Skin epidermis (tissue), 12 donors: ENCODE measurements at regions not wholly inside any gene's neighbourhood (a gene's known extent, or its start where the extent isn't known, plus 50 kb on each side); places are given as distances from the start of the nearest gene placed in this dataset.

Experiments used
- H3K27ac ChIP-seq, 21 experiments: fragments of 200-600 bp; sonication (generic) in 11 of 21; one replicate each; pipeline ENCODE4 v1.5.0; 2020; ENCODE audit warnings: mild to moderate bottlenecking in 3 of 21, inconsistent platforms in 2 of 21, moderate library complexity in 2 of 21
- H3K4me3 ChIP-seq, 7 experiments: fragments of 200-600 bp; sonication (generic) in 2 of 7; one replicate each; pipeline ENCODE4 v1.5.0; 2020; ENCODE audit warnings: inconsistent platforms in 2 of 7, mild to moderate bottlenecking in 2 of 7, moderate library complexity in 1 of 7

DNA sequence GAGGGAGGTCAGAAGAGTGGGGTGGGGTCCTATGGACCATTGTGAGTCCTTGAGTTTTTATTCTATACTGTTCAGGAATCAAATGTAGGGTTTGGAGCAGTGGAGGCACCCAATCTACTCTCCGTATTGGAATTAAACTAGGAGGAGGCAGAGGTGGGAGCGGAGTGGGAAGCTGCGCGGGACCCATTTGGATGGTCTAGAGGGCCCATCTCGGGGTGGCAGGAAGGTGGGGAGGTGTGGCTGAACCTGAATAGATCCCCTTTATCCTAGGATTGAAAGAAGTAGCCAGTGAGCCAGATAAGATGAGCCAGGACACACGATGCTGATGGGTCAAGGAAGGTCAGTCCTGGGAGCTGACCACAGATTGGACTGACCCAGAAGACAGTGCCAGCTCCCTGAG lies 325.8 kb downstream of the AJAP1 start:
- H3K27ac ChIP-seq, result no peak overlapping the region
- H3K4me3 ChIP-seq, result no peak overlapping the region

DNA sequence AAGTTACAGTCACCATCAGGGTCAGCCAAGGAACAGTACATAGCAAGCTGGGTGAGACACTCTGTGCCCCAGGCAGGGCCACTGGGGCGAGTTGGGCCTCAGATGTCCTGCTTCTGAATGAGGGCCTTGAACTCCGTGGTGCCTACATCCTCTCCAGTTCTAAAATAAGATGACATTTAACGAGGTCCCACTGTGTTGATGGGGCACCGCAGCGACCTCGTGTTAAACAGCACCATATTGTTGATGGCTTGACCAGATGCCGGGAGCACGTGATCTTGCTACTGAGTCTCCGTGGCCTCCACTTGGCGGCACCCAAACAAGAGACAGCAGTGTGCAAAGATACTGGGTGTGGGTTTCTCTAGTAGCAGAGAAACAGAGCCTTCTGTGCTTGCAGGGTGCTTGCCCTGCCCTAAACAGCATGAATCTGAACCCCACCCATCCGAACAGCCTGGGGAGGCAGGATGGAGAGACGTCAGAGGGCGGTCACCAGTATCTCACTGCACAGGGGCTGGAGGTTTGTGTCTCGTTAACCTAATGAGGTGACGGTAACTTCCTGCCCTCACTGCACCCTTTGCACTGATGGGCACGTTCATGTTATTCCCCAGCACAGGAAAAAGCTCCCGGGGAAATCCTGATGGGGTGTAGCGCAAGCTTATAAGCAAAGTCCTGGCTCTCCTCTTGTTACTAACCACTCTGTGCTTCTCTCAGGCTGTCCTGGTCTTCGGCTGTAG lies 324.4 kb downstream of the AJAP1 start:
- Histone ChIP-seq H3K4me3 (no peak overlapping the region), H3K27ac (no peak overlapping the region)

DNA sequence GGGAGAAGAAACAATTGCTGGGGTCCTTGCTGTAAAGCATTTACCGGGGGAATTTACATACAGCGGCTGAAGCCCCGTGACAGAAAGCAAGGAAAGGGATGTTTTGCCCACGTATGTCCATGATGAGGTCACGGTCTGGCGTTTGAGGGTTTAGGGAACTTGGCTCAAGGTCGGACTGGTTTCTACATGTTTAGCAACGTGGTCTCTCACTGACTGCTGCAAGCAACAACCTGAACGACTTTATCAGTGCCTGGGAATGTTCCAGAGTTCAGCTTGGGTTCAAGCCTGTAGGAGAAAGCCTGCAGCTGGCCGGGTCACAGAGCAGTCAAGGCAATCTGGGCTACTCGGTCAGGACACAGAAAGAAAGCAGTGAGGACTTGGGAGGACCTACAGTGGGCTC lies 323.3 kb downstream of the AJAP1 start:
- no peak overlapping the region for H3K4me3 ChIP-seq

DNA sequence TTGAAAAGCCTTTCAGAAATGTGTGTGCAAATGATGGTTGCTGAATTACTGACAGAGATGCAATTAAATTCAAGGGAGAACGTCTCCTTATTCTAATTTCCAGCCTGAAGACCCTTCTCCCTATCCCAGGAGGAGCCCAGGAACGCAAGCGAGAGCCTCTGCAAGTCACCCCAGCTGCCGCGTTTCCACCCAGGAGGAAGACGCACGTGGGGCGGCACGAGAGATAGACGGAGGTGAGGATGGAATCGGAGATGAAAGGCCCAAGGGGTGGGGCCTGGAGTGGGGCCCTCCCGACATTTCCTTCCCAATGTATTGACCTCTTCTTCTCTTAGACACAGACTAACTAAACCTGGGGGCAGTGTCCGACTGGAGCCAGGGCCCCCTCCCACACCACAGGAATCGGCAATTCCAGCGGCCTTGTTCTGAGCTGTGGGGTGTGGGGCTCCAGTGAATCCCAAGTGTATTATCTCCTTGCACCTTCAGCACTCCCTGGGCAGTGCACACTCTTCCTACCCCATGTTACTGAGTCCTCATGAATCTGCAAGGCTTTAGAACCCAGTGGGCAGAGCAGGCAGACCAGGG lies 322.5 kb downstream of the AJAP1 start:
- H3K4me3 ChIP-seq, result no peak overlapping the region
- no peak overlapping the region for H3K27ac ChIP-seq

More for the DNA sequence above, 323.3 kb downstream of the AJAP1 start:
- H3K27ac ChIP-seq, result no peak overlapping the region

DNA sequence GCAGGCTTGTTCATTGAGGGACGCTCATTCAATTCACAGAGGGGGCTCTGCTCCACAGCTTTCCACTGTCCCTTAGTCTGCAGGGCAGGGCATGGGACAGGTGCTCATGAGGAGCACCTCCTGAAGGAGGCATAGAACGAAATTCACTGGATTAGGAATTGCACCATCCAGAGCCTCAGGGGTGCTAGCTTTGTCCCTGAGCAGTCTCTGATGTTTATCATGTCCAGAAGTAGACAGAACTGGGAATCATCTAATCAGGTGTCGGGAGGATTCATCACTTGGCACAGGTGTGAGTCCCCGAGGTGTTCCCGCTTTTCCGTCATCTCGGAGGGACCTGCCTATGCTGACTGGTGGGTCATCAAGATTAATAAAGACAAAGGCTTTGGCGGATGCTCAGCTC lies 321.4 kb downstream of the AJAP1 start:
- no peak overlapping the region for H3K4me3 ChIP-seq
- H3K27ac ChIP-seq, result no peak overlapping the region

DNA sequence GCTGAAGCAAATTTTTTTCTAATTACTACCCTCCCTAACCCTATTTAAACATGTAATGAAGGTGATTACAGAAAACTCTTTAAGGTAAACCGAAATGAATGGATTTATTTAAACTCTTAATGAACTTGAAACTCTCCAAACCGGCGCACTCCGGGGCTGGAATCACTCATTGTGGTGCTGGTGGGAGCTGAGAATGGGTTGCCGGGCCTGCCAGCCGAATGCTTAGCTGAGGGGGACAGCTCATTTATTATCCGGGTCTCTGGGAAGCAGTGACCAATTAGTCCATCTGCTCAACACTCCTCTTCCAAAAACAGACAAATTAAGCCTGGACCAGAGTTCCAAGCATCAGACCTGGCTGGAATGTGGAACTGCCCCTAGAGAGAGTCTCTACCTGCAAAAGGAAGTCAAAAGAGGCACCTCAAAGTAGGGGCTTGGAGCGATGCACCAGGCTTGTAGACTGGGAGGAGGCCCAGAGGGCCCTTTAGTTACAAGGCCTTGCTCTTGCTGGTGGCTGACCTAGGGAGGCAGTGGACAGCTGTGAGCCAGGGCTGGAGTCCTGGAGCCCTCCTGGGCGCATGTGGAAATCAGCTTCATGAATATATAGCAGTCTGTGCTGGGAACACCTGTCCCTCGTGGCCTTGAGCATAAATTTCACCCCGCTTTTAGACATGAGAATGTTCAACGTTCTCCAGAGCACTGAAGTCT lies 320.7 kb downstream of the AJAP1 start:
- H3K4me3 ChIP-seq, result no peak overlapping the region
- no peak overlapping the region for H3K27ac ChIP-seq

DNA sequence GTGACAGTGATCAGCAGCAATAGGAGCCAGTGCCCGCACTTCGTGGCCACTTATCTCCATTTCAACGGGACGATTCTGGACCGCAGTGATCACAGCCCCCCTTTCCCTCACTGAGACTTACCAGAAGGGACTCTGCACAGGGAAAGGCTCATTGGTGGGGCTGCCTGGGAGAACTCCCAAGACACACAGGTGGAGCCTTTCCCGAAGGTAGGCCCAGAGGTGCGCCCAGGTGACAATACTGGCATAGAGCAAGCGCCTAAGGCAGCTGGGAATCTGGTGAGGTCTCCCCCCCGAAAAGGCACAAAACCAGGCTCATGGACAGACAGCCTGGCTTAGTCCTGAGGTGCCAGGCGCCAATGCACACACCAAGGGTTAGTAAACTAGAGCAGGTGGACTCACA lies 318.9 kb downstream of the AJAP1 start:
- H3K27ac ChIP-seq, result no peak overlapping the region
- no peak overlapping the region for H3K4me3 ChIP-seq

DNA sequence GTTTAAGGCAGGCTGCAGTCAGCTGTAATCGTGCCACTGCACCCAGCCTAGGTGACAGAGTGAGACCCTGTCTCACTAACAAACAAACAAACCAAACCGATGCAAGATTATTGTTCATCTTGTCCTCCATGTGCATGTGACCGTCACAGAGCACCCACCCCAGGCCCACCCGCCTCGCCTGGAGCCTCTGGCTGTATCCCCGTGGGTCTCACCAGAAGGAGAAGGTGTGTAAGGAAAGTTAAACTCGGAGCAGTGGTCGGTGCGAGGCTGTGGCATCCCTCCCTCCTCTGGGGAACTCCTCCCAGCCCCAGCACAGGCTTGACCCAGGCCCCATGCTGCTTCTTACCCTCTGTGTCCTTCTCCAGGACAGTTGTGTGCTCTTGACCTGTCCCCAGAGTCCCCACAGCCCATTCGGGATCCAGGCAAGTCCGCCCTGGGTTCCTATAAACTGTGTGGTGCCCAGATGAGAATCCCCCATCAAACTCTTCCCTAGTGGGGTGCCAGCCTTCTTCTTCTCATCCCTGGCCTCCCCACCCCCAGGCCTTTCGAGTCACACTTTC lies 318.4 kb downstream of the AJAP1 start:
- Histone ChIP-seq H3K4me3 (no peak overlapping the region), H3K27ac (no peak overlapping the region)

DNA sequence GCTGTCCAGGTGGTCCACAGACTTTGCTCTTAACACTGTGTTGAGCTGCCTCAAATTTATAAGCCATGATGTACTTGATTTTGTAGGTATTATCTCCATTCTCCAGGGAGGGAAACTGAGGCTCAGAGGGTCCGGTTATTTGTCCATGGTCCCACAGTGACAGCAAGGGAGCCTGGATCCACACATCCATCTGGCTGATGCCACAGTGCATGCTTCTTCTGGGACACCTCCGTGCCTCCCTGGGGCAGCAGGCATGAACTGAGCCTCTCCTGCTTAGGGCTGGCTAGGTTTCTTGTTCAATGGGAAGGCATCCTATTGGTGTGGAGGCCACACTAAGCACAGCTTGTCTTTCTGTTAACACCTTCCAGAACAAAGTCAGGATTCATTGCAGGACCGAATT lies 317.3 kb downstream of the AJAP1 start:
- no peak overlapping the region for H3K4me3 ChIP-seq
- no peak overlapping the region for H3K27ac ChIP-seq

DNA sequence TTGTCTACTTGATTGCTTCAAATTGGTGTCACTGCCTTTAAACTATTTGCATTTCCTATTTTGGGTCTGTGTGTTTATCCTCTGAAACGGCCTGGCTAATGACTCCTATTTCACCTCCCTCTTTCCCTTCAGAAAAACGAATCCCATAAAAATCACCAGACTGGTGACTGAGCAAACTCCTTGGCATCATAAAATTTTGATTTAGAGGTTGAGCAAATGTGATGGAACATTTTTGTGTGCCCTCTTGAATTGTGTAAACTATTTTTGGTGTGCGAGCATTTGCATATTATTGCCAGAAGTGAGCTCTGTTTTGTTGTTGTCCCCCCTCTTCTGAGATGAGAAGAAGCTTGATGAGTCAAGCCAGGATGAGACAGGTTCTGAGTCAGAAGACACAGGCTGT lies 316.1 kb downstream of the AJAP1 start:
- Histone ChIP-seq H3K4me3 (no peak overlapping the region), H3K27ac (no peak overlapping the region)

DNA sequence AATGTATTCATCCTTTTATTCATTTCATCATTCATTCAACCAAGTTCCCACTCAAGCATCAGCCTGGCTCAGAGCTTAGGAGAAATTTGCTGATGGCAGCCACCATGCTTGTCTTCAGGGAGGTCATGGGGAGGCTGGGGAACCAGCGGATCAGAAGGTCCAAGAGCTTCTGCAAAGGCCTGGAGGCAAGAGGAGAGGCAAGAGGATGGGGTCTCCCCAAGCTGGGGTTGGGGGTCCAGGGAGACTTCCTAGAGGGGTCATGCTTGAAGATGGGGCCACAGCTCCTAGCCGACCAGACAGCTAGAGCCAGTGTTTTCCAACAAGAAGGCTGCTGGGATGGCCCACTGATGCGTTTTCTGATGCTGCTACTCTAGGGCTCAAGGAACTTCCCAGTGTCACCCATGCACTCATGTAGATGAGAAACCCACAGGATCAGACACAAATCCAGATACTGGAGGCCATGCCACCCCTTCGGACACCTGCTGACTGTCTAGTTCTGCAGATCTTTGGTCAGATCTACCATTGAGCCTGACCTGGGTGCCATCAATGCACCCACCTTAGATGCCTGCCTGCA lies 315.2 kb downstream of the AJAP1 start:
- no peak overlapping the region for H3K4me3 ChIP-seq
- no peak overlapping the region for H3K27ac ChIP-seq

DNA sequence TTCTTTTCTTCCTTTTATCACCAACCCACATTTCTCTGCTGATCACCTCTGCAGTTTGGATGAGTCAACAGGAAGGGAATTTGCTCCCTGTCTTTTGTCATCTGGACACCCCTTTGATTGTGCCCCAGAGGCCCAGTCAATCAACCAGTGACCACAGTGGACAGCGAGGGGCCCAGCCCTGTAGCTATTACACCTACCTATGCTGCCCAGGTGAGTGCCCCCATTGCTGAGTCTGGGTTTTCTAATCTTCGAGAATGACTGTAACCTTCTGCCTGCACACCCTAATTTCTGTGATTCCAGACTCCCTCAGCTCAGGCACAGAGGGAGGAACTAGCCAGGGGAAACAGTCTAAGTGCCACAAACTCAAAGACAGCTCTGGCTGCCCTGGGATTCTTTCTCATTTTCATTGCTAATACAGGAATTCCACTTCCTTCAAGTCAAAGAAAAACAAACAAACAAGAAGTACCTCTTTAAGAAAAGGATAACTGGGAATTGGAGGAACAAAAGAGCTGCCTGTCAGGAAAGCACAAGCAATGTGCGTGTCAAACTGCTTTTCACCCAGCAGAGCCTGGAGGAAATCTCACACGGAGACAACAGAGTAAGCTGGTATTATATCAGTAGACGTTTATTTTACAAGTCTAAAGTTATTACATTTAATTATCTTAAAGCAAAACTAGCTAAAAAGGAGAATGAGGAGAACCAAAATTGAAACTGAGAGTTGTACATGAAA lies 311.1 kb downstream of the AJAP1 start:
- Histone ChIP-seq H3K4me3 (no peak overlapping the region), H3K27ac (no peak overlapping the region)

DNA sequence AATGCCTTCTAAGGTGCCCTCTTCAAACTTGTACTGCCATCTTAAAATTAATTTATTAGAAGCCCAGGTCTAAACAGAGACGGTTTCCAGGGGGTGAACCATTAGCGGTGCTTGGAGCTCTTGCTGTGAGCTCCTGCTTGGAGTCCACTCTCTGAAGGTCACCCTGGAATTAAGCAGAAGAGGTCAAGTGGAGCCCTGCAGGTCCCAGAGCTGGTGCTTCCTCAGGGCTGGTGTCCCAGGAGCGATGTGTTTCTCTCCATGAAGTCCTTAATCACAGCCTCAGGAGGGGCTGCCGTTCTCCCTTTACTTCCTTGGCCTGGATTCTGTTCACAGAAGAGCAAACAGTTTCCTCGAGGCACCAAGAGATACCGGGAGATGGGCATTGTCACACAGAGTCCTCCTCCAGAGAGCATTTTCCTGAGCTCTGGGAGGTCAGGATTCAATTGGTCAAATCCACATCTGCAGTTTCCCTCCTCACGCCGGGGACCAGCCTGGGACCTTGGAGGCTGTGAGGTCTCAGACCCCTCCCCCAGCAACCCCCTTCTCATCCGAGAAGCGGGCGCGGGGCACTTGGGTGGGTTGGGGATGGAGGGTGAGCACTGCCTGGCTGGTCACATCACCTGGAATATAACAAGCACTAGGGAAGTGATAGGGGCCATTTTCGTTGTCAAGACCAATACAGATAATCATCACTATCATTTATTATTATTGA lies 310.4 kb downstream of the AJAP1 start:
- no peak overlapping the region for H3K27ac ChIP-seq
- H3K4me3 ChIP-seq, result no peak overlapping the region

DNA sequence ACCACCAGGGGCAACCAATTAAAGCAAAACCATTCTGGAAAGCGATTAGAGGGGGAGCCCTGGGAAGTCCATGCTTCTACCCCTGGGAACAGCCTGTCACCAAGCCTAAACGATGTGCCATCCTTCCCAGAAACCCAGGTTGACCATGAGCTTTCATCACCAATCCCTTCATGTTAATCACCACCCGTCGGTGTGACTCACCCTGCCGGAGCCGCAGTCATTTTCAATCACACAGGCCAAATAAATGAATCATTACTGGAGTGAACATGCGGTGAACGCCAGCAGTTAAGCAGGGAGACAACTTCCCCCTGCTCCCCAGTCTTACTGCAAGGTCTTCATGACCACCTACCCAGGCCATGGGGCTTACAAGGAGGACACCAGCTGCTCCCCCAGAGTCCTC lies 308.8 kb downstream of the AJAP1 start:
- no peak overlapping the region for H3K4me3 ChIP-seq
- no peak overlapping the region for H3K27ac ChIP-seq

DNA sequence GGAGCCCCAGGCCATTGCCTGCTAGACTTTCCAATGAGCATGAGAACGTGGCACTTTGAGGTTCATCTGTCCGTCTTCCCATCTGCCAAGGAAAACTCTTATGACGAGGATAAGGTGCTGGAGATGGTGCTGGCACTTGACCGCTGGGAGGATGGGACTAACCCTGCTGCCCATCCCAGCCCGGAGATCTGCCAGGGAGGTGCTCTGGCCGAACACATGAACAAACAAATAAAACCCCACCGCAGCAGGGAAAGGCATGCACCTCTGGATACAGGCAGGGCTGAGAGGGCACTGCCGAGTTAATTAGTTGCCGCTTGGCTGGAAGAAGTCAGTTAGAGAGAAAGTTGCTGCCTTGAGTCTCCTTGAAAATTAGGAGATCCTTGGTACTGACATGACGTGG lies 308.4 kb downstream of the AJAP1 start:
- no peak overlapping the region for H3K27ac ChIP-seq

DNA sequence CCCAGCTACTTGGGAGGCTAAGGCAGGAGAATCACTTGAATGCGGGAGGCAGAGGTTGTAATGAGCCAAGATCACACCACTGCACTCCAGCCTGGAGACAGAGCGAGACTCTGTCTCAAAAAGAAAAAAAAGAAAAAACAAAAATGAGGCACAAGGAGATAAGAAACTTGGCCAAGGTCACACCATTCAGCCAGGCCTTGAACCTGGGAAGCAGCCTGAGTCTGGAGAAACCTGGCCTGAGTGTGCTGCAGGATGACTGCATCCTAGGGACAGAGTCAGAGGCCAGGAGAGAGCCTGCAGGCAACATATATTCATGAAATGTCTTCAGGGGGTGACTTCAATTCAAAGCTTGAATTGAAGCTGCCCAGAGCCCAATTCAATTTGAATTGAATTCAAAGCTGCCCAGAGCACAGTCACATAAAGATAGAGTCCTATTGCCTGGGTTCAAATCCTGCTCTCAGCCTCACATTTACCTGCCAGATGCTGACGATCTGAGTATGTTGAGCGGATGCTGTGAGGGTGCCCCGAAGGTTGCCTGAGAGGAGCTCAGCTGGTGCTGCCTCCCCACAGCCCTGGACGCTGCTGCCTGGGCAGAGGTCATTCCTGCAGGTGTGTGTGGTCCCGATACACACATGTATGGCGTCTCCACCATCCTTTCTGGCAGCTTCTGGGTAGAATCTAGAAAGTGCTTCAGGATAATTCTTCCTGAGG lies 307.7 kb downstream of the AJAP1 start:
- no peak overlapping the region for H3K27ac ChIP-seq

More for the DNA sequence above, 308.4 kb downstream of the AJAP1 start:
- H3K4me3 ChIP-seq, result no peak overlapping the region

DNA sequence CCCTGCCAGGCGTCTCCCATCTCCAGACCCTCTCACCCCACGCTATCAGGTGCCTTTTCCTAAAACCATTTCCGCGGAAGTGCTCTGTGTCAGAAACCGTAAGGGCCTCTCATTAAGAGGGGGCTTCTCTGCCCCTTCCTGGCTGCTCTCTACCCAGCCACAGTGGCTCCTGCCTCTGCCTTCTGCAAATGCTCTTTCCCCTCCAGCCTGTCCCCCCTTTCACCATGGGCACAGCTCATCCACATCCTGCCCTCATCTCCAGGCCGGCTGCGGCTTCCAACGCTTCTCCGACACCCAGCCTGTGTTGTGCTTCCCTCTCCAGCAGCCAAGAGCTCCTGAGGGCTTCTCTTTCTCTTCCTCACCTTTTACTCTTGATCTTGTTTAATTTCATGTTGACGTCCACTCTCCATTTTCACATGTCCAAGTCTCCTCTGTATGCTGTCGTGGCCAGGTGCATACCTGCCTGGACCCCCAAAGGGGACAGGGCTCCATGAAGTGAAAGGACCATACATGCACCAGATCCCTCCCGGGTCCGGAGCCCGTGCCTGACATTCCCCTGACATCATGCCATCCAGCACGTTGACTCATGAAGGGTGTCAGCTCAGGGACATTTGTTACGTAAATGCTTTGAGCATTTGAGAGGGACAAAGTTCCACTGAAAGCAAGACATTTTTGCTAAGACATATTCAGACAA lies 306.5 kb downstream of the AJAP1 start:
- no peak overlapping the region for H3K27ac ChIP-seq
- H3K4me3 ChIP-seq, result no peak overlapping the region

More for the DNA sequence above, 307.7 kb downstream of the AJAP1 start:
- H3K4me3 ChIP-seq, result no peak overlapping the region

DNA sequence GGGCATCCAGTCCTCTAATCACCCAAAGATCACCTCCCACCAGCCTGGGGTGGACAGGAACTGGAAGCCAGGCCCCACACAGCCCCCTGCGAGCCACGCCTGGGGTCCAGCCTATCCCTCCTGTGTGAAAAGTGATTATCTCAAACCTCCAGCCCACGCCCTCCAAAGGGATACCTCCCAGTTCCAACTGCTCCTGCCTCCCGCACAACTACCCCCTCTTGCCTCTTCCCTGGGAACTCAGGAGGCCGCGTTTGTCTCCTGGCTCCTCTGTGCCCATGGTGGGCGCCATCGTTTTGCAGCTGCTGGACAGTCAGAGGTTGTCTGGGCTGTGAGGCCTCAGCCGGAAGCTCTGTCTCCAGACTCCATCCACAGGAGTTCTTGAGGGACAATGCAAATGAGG lies 305.9 kb downstream of the AJAP1 start:
- no peak overlapping the region for H3K4me3 ChIP-seq
- no peak overlapping the region for H3K27ac ChIP-seq
